ENCODE measurements at regions not wholly inside any gene's neighbourhood (a gene's known extent, or its start where the extent isn't known, plus 50 kb on each side); places are given as distances from the start of the nearest gene placed in this dataset.
"Not testable (repeated sequence)": the region's sequence is repeated elsewhere in the genome, so short reads cannot be mapped to it uniquely, and the experiment has no call there.

- FAIRE-seq: no peak
Observed at GRCh38 chr6:135644394-135644793, 146.9 kb upstream of the AHI1 start.

GRCh38 chr6:135647521-135647920 is 150.0 kb upstream of the AHI1 start:
- DNase-seq (ENCODE audit: low spot score in 2 of 2) (no peak), FAIRE-seq (no peak)

More at GRCh38 chr6:135644394-135644793, 146.9 kb upstream of the AHI1 start:
- no peak for DNase-seq (ENCODE audit: low spot score in 2 of 2)

GRCh38 chr6:135651964-135652755 is 154.6 kb upstream of the AHI1 start:
- DNase-seq (ENCODE audit: low spot score in 2 of 2) (no peak), FAIRE-seq (no peak)

GRCh38 chr6:135655055-135655454 is 157.5 kb upstream of the AHI1 start:
- FAIRE-seq: no peak
- no peak for DNase-seq (ENCODE audit: low spot score in 2 of 2)

- FAIRE-seq (no peak), DNase-seq (ENCODE audit: low spot score in 2 of 2) (no peak)
Observed at GRCh38 chr6:135657207-135657606, 159.7 kb upstream of the AHI1 start.

- FAIRE-seq (no peak), DNase-seq (ENCODE audit: low spot score in 2 of 2) (no peak)
Observed at GRCh38 chr6:135658481-135658880, 160.9 kb upstream of the AHI1 start.

- no peak for DNase-seq (ENCODE audit: low spot score in 2 of 2)
- no peak for FAIRE-seq
Observed at GRCh38 chr6:135658916-135659315, 161.4 kb upstream of the AHI1 start.

- no peak for DNase-seq (ENCODE audit: low spot score in 2 of 2)
- no peak for FAIRE-seq
Observed at GRCh38 chr6:135664527-135664926, 167.0 kb upstream of the AHI1 start.

GRCh38 chr6:135665935-135666334 is 168.4 kb upstream of the AHI1 start:
- DNase-seq (ENCODE audit: low spot score in 2 of 2) (no peak), FAIRE-seq (no peak)

GRCh38 chr6:135667691-135668455 is 170.3 kb upstream of the AHI1 start:
- DNase-seq (ENCODE audit: low spot score in 2 of 2): peak in 1 of 2 donors; percentile 8

GRCh38 chr6:135672256-135672655 is 174.7 kb upstream of the AHI1 start:
- DNase-seq (ENCODE audit: low spot score in 2 of 2) (no peak), FAIRE-seq (no peak)

More at GRCh38 chr6:135667691-135668455, 170.3 kb upstream of the AHI1 start:
- FAIRE-seq: no peak

- no peak for FAIRE-seq
- no peak for DNase-seq (ENCODE audit: low spot score in 2 of 2)
Observed at GRCh38 chr6:135673501-135674309, 176.2 kb upstream of the AHI1 start.

- DNase-seq (ENCODE audit: low spot score in 2 of 2) (no peak), FAIRE-seq (no peak)
Observed at GRCh38 chr6:135675026-135675425, 176.5 kb upstream of the PDE7B start.

- no peak for FAIRE-seq
- no peak for DNase-seq (ENCODE audit: low spot score in 2 of 2)
Observed at GRCh38 chr6:135675862-135676261, 175.6 kb upstream of the PDE7B start.

GRCh38 chr6:135680964-135681913 is 170.3 kb upstream of the PDE7B start:
- DNase-seq (ENCODE audit: low spot score in 2 of 2) (no peak), FAIRE-seq (no peak)

GRCh38 chr6:135686784-135687301 is 164.7 kb upstream of the PDE7B start:
- no peak for DNase-seq (ENCODE audit: low spot score in 2 of 2)
- FAIRE-seq: no peak

GRCh38 chr6:135688476-135688875 is 163.0 kb upstream of the PDE7B start:
- not testable (repeated sequence) for FAIRE-seq

GRCh38 chr6:135692426-135692825 is 159.1 kb upstream of the PDE7B start:
- FAIRE-seq: no peak
- DNase-seq (ENCODE audit: low spot score in 2 of 2): no peak

More at GRCh38 chr6:135688476-135688875, 163.0 kb upstream of the PDE7B start:
- not testable (repeated sequence) for DNase-seq (ENCODE audit: low spot score in 2 of 2)

- FAIRE-seq (no peak), DNase-seq (ENCODE audit: low spot score in 2 of 2) (no peak)
Observed at GRCh38 chr6:135693811-135694370, 157.6 kb upstream of the PDE7B start.

Measured in frontal cortex (tissue), 3 donors.